HepG2 (cell line): ENCODE measurements at regions not wholly inside any gene's neighbourhood (a gene's known extent, or its start where the extent isn't known, plus 50 kb on each side); places are given as distances from the start of the nearest gene placed in this dataset.
A peak's percentile ranks its signal among the peaks of the same experiment; 100 is the strongest.

Experiments
- ATAC-seq: fragments of 200-7000 bp; cut with Tn5 transposase; 3 replicates; pipeline ENCODE4 v1.9.1; 2020; ENCODE audit warnings: mild to moderate bottlenecking, moderate library complexity
- BruUV-seq: library from RNA; stranded (reverse); fragments of 400-500 nt; replicated peaks from 2 replicates; lab custom pipeline; 2021; lab: Mats Ljungman, UMichigan
- CTCF ChIA-PET: fragments of 300-600 bp; formaldehyde crosslinking; extraction: SDS; loops from one replicate; lab custom pipeline; 2021; ENCODE audit warnings: low total read pairs, inconsistent platforms, low intra/inter-chr PET ratio; lab: Yijun Ruan, JAX
- POLR2A ChIA-PET: fragments of 350-600 bp; sonication (Branson Sonifier 250); formaldehyde crosslinking; loops from one replicate; lab custom pipeline; 2020; ENCODE audit warnings: antibody characterized with exemption, inconsistent platforms; lab: Yijun Ruan, JAX
- DNase-seq: peaks from one replicate; pipeline ENCODE4 v3.0.0-alpha.2; 2015; ENCODE audit warnings: low spot score
- FAIRE-seq: peaks from 3 replicates; lab custom pipeline; 2011; peaks lifted over from hg19 to GRCh38; lab: Jason Lieb, UNC
- H2AFZ ChIP-seq: one replicate; pipeline ENCODE4 v1.6.1; 2011; ENCODE audit warnings: low read length, inconsistent platforms
- H3K27ac ChIP-seq: fragments of 300-600 bp; 3 replicates; pipeline ENCODE4 v1.8.0; 2011; ENCODE audit warnings: mixed run types, mild to moderate bottlenecking, mixed read lengths, low read length, inconsistent platforms; ENCODE audit not compliant: insufficient read depth; ENCODE audit errors: extremely low read length
- H3K27me3 ChIP-seq, 2 experiments: fragments of 200-600 bp in 1 of 2; 2 replicates in 1 of 2; 3 replicates in 1 of 2; pipeline versions ENCODE4 v1.6.0 to v1.8.0; 2011; ENCODE audit warnings: low read length in 2 of 2, mild to moderate bottlenecking in 2 of 2, moderate library complexity in 2 of 2, inconsistent platforms in 1 of 2; ENCODE audit not compliant: insufficient read depth in 2 of 2, control insufficient read depth in 1 of 2
- H3K36me3 ChIP-seq, 2 experiments: fragments of 200-600 bp in 1 of 2; replicated peaks in 1 of 2; 2 replicates in 1 of 2; 3 replicates in 1 of 2; pipeline versions ENCODE4 v1.5.1 to v1.8.0; 2011; ENCODE audit warnings: low read length in 2 of 2, inconsistent platforms in 1 of 2; ENCODE audit not compliant: insufficient read depth in 2 of 2, control insufficient read depth in 1 of 2
- H3K4me1 ChIP-seq: 2 replicates; pipeline ENCODE4 v1.5.1; 2012; ENCODE audit warnings: low read length, inconsistent platforms; ENCODE audit not compliant: insufficient read depth
- H3K4me2 ChIP-seq: 2 replicates; pipeline ENCODE4 v1.6.0; 2011; ENCODE audit warnings: low read depth, low read length, inconsistent platforms
- H3K4me3 ChIP-seq, 3 experiments: fragments of 200-600 bp in 1 of 3; sonication (generic), shearing (Covaris generic) in 1 of 3; replicated peaks in 1 of 3; 2 replicates each; pipeline ENCODE4 v1.5.1; 2011 to 2016; ENCODE audit warnings: low read length in 3 of 3, inconsistent platforms in 2 of 3, low read depth in 2 of 3, mild to moderate bottlenecking in 2 of 3, control low read depth in 1 of 3, mixed read lengths in 1 of 3; ENCODE audit not compliant: insufficient read depth in 1 of 3
- H3K79me2 ChIP-seq: one replicate; pipeline ENCODE4 v1.6.1; 2011; ENCODE audit warnings: low read length, inconsistent platforms; ENCODE audit not compliant: insufficient read depth
- H3K9ac ChIP-seq: 2 replicates; pipeline ENCODE4 v1.6.0; 2011; ENCODE audit warnings: mild to moderate bottlenecking, low read depth, low read length, inconsistent platforms; ENCODE audit not compliant: insufficient read depth
- H3K9me3 ChIP-seq: 2 replicates; pipeline ENCODE4 v1.5.1; 2012; ENCODE audit warnings: mild to moderate bottlenecking, low read length
- H4K20me1 ChIP-seq: 2 replicates; pipeline ENCODE4 v1.6.0; 2011; ENCODE audit warnings: inconsistent platforms, mild to moderate bottlenecking, low read length, moderate library complexity; ENCODE audit not compliant: insufficient read depth
- DZIP1 ChIP-seq: sonication (generic); formaldehyde crosslinking; IDR thresholded peaks from 2 replicates; pipeline ENCODE4 v1.5.0; 2020; ENCODE audit warnings: mild to moderate bottlenecking, missing genetic modification reagents
- GATAD2A ChIP-seq: IDR thresholded peaks from 2 replicates; pipeline ENCODE4 v1.6.1; 2016
- HNF4A ChIP-seq: sonication (generic); formaldehyde crosslinking; IDR thresholded peaks from 2 replicates; pipeline ENCODE4 v1.4.0; 2020; ENCODE audit warnings: missing genetic modification reagents
- SP2 ChIP-seq: sonication (generic); formaldehyde crosslinking; IDR thresholded peaks from 2 replicates; pipeline ENCODE4 v1.5.1; 2020; ENCODE audit warnings: mild to moderate bottlenecking, missing genetic modification reagents
- TAF1 ChIP-seq: sonication (generic); formaldehyde crosslinking; IDR thresholded peaks from 2 replicates; pipeline ENCODE4 v1.4.0; 2020; ENCODE audit warnings: missing genetic modification reagents
- TRIM22 ChIP-seq: fragments of 450-650 bp; IDR thresholded peaks from 2 replicates; pipeline ENCODE4 v1.6.1; 2017
- ZKSCAN8 ChIP-seq: IDR thresholded peaks from 2 replicates; pipeline ENCODE4 v1.6.1; 2016; ENCODE audit warnings: borderline replicate concordance, missing genetic modification reagents, missing compliant biosample characterization
- ZNF878 ChIP-seq: sonication (generic); formaldehyde crosslinking; IDR thresholded peaks from 2 replicates; pipeline ENCODE4 v1.8.1; 2023; ENCODE audit warnings: mild to moderate bottlenecking, missing genetic modification reagents, moderate library complexity
- WGBS: methylation state at CpG from one replicate; pipeline ENCODE4 v1.1.6; 2017; ENCODE audit warnings: low lambda C conversion rate; 5-methylcytosine and 5-hydroxymethylcytosine counted together
- in situ Hi-C: cut with HindIII; loops from 2 replicates; pipeline ENCODE4 v1.10.0; 2017; ENCODE audit warnings: low pct_unique_long_range_greater_than_20kb; ENCODE audit not compliant: extremely low pct_ligation_motif_present
- intact Hi-C: fragments of 100-400 bp; cut with micrococcal nuclease; formaldehyde crosslinking; loops from one replicate; pipeline ENCODE4 v1.10.0; 2022; ENCODE audit not compliant: unreplicated experiment
- TF ChIP-seq, protein P1 (sequence below): sonication (generic); formaldehyde crosslinking; IDR thresholded peaks from 2 replicates; pipeline ENCODE4 v1.4.0; 2020; ENCODE audit warnings: mild to moderate bottlenecking, missing genetic modification reagents

DNA sequence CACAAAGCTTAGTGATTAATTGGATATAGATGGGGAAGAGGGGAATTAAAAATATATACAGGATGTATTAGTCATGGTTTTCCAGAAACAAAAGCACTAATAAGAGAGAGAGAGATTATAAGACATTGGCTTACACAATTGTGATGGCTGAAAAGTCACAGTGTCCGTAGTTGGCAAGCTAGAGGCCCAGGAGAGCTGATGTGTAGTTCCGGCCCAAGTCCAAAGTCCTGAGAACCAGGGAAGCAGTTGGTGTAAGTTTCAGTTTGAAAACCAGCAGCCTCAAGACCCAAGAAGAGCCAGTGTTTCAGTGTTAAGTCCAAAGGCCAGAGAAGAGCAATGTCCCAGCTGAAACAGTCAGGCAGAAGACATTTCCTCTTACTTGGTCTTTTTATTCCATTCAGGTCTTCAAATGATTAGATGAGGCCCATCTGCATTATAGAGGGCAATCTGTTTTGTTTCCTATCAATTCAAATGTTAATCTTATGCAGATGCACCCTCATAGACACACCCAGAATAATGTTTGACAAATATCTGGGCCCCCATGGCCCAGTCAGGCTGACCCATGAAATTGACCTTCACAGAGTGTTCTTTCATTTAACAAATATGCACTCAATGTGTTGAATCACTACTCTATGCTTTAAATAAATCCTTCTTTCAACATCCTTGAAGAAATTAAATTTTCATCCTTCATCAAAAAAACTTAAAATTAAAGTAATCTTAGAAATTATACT lies 67.2 kb upstream of the DIO2 start:
- Histone ChIP-seq H3K4me3 (no peak overlapping the region), H3K79me2 (no peaks in the 10 kb centered on the region), H2AFZ (no peak overlapping the region), H3K9me3 (peaks cover 18% of the 10 kb centered on the region), H3K4me2 (no peak overlapping the region), H3K27me3 (no peaks in the 10 kb centered on the region), H3K9ac (no peak overlapping the region), H3K27ac (no peak overlapping the region), H3K36me3 (no peaks in the 10 kb centered on the region), H3K4me1 (no peaks in the 10 kb centered on the region), H4K20me1 (no peaks in the 10 kb centered on the region)
- WGBS = 0% methylated on average over 2 of the region's 2 CpGs
- no peak for DNase-seq
- ATAC-seq = no peak
- POLR2A ChIA-PET = no interaction called here
- no TSS peak for BruUV-seq
- intact Hi-C loops (no loop called here), in situ Hi-C loops (no loop called here)
- CTCF ChIA-PET = no interaction called here
- no peak for FAIRE-seq
- TF ChIP-seq SP2 (CRISPR knock-in tag) = no peak
- peak; percentile 55 for TF ChIP-seq HNF4A

DNA sequence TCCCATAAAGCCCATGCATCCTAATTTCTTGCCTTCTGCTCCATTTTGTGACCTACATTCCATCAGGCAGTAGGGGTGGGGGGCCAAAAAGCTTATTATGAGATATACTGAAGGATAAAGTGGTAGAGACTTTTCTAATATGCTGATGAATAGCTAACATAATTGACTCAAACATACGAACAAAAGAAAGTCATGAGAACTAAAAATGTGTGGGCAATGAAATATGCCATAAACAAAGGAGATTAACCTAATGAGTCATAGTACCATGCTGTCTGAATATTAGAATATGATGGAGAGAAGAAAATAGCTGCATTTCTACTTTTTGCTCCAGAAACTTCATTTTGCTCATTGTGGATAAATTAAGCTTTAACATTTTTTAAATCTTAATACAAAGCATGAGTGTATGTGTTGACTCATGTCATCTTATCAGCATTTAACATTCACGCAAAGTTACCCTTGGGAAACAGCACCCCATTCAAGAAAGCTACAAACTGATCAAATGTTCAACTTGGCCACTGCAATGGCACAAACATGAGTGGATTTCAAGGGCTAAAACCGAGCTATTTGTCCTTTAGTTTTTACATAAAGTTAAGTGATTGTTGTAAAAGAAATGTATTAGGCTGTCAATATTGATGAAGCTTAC lies 64.0 kb upstream of the DIO2 start:
- intact Hi-C loops = no loop called here
- Histone ChIP-seq H3K27ac (no peak overlapping the region), H3K36me3 (no peaks in the 10 kb centered on the region), H3K4me1 (no peaks in the 10 kb centered on the region), H3K4me3 (no peak overlapping the region), H3K9ac (no peak overlapping the region), H2AFZ (no peak overlapping the region), H3K9me3 (peaks cover 18% of the 10 kb centered on the region), H3K79me2 (no peaks in the 10 kb centered on the region), H4K20me1 (no peaks in the 10 kb centered on the region), H3K4me2 (no peak overlapping the region), H3K27me3 (no peaks in the 10 kb centered on the region)
- WGBS = 4% methylated on average over 3 of the region's 3 CpGs
- FAIRE-seq (no peak), ATAC-seq (no peak), DNase-seq (no peak)
- ChIA-PET POLR2A (no interaction called here), CTCF (no interaction called here)
- in situ Hi-C loops = no loop called here
- no peak for TF ChIP-seq ZKSCAN8 (CRISPR knock-in tag)
- TF ChIP-seq, protein P1, sequence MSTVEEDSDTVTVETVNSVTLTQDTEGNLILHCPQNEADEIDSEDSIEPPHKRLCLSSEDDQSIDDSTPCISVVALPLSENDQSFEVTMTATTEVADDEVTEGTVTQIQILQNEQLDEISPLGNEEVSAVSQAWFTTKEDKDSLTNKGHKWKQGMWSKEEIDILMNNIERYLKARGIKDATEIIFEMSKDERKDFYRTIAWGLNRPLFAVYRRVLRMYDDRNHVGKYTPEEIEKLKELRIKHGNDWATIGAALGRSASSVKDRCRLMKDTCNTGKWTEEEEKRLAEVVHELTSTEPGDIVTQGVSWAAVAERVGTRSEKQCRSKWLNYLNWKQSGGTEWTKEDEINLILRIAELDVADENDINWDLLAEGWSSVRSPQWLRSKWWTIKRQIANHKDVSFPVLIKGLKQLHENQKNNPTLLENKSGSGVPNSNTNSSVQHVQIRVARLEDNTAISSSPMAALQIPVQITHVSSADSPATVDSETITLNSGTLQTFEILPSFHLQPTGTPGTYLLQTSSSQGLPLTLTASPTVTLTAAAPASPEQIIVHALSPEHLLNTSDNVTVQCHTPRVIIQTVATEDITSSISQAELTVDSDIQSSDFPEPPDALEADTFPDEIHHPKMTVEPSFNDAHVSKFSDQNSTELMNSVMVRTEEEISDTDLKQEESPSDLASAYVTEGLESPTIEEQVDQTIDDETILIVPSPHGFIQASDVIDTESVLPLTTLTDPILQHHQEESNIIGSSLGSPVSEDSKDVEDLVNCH (CRISPR knock-in tag) = no peak
- no peak for TF ChIP-seq GATAD2A (CRISPR knock-in tag)
- no peak for TF ChIP-seq TAF1
- TF ChIP-seq DZIP1 = no peak
- TF ChIP-seq ZNF878 (CRISPR knock-in tag) = no peak
- TF ChIP-seq TRIM22 = no peak
- no TSS peak for BruUV-seq
